ENCODE measurements at regions not wholly inside any gene's neighbourhood (a gene's known extent, or its start where the extent isn't known, plus 50 kb on each side); places are given as distances from the start of the nearest gene placed in this dataset.

DNA sequence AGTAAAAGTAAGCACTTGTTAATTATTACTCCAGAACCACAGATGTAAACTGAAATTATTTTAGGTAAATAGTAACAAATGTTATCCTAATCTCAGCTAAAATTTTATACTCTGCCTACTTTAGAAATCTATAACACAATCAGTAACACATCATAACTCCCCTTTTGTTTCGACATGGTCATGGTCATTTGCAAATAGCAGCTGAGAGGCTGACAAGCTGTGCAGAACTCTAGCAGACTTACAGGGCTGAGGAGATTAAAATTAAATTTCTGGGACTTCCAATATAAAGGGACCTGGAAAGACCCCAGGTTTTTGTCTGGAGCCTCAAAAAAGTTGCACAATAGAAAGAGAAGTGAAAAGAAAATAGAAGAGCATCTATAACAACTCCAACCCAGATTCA is 88.8 kb downstream of the PRL start:
- Histone ChIP-seq H4K5ac (ENCODE audit: low read depth, low read length) (no peak overlapping the region), H2BK20ac (ENCODE audit: low read depth, low read length) (no peak overlapping the region), H3K23ac (ENCODE audit: low read depth, low read length) (no peak overlapping the region), H2AFZ (replicated peaks; ENCODE audit: low read length, poor library complexity) (no peak overlapping the region), H2BK15ac (ENCODE audit: low read depth, low read length) (no peak overlapping the region), H3K4me2 (ENCODE audit: low read depth, low read length) (no peak overlapping the region), H2AK9ac (replicated peaks; ENCODE audit: low read depth, low read length, poor library complexity) (no peak overlapping the region), H3K4me1 (ENCODE audit: control insufficient read depth, insufficient read depth, low read length) (no peaks in the 10 kb centered on the region), H4K8ac (ENCODE audit: low read depth in 2 of 2, low read length in 2 of 2) (no peak overlapping the region), H3K79me1 (ENCODE audit: low read depth in 1 of 2, low read length in 2 of 2) (no peaks in the 10 kb centered on the region), H3K4ac (ENCODE audit: low read depth, low read length) (no peak overlapping the region), H3K36me3 (ENCODE audit: control insufficient read depth, insufficient read depth, low read length) (no peaks in the 10 kb centered on the region), H3K14ac (replicated peaks; ENCODE audit: low read depth, low read length) (no peak overlapping the region), H4K20me1 (ENCODE audit: insufficient read depth, low read length) (no peaks in the 10 kb centered on the region), H4K91ac (ENCODE audit: insufficient read depth, low read depth, low read length) (no peak overlapping the region), H2AK5ac (ENCODE audit: low read depth, low read length) (no peak overlapping the region), H3K4me3 (ENCODE audit: insufficient read depth, low read depth, low read length) (no peak overlapping the region), H2BK120ac (ENCODE audit: low read depth, low read length) (no peak overlapping the region), H3K9me1 (ENCODE audit: insufficient read depth, low read length) (no peaks in the 10 kb centered on the region), H3K18ac (ENCODE audit: low read depth, low read length) (no peak overlapping the region), H3K27ac (ENCODE audit: insufficient read depth, low read length) (no peak overlapping the region), H3K9me3 (ENCODE audit: control insufficient read depth, insufficient read depth, low read length) (no peaks in the 10 kb centered on the region), H3K27me3 (ENCODE audit: control insufficient read depth, insufficient read depth, low read length) (no peaks in the 10 kb centered on the region), H3K9ac (ENCODE audit: low read depth, low read length) (no peak overlapping the region), H2BK5ac (ENCODE audit: low read depth, low read length, poor library complexity, severe bottlenecking) (no peak overlapping the region), H3K56ac (ENCODE audit: extremely low read depth, insufficient read depth, low read length) (no peak overlapping the region)
- BruUV-seq (replicated peaks): no TSS peak
- intact Hi-C loops (cut with micrococcal nuclease): no loop called here
- ATAC-seq (ENCODE audit: low read depth) (no peak), DNase-seq (no peak)
- WGBS, 2 experiments (ENCODE audit: extremely low coverage in 2 of 2, insufficient read length in 1 of 2): no CpG with 5 or more reads among the region's 1 CpG
- 0 out of 2 replicates have a peak, but pooled peaks have one; percentile 3 for TF ChIP-seq CEBPB (IDR thresholded peaks at IDR 0.05; ENCODE audit: low read depth, low read length)
- no peak for TF ChIP-seq POLR2A (IDR thresholded peaks at IDR 0.05; ENCODE audit: low read depth, low read length)
- in situ Hi-C loops (cut with MboI; ENCODE audit: low sequenced_read_pairs): no loop called here
- dilution Hi-C loops (cut with HindIII; ENCODE audit: low sequenced_read_pairs, unreplicated experiment): no loop called here
- CTCF ChIA-PET: no interaction called here
- POLR2A ChIA-PET (ENCODE audit: unreplicated experiment): no interaction called here
